Panc1 (cell line): ENCODE measurements at regions not wholly inside any gene's neighbourhood (a gene's known extent, or its start where the extent isn't known, plus 50 kb on each side); places are given as distances from the start of the nearest gene placed in this dataset.

Experiments
- ATAC-seq: fragments of 200-7000 bp; cut with Tn5 transposase; 2 replicates; pipeline ENCODE4 v1.9.1; 2020; ENCODE audit warnings: mild to moderate bottlenecking, moderate library complexity
- BruUV-seq: library from RNA; stranded (reverse); fragments of 400-500 nt; replicated peaks from 2 replicates; lab custom pipeline; 2021; lab: Mats Ljungman, UMichigan
- CTCF ChIA-PET: fragments of 300-600 bp; sonication (Branson Sonifier 250); formaldehyde crosslinking; loops from one replicate; lab custom pipeline; 2022; ENCODE audit warnings: antibody characterized with exemption; lab: Charles Lee
- POLR2A ChIA-PET: fragments of 300-600 bp; sonication (Branson Sonifier 250); formaldehyde crosslinking; loops from one replicate; lab custom pipeline; 2022; ENCODE audit warnings: antibody characterized with exemption; lab: Charles Lee
- DNase-seq: peaks from one replicate; pipeline ENCODE4 v3.0.0-alpha.2; 2010; ENCODE audit warnings: low read depth, low spot score
- H3K27ac ChIP-seq: 2 replicates; pipeline ENCODE4 v1.5.1; 2011; ENCODE audit warnings: mild to moderate bottlenecking, low read length, inconsistent platforms
- H3K27me3 ChIP-seq: fragments of 200-500 bp; sonication (Bioruptor generic); 2 replicates; pipeline ENCODE4 v1.6.0; 2014; ENCODE audit warnings: low read length, inconsistent platforms; ENCODE audit not compliant: control insufficient read depth, insufficient read depth
- H3K36me3 ChIP-seq: fragments of 200-500 bp; sonication (Bioruptor generic); 2 replicates; pipeline ENCODE4 v1.5.1; 2014; ENCODE audit warnings: inconsistent platforms, mild to moderate bottlenecking, low read length, moderate library complexity; ENCODE audit not compliant: control insufficient read depth, insufficient read depth
- H3K4me1 ChIP-seq: 2 replicates; pipeline ENCODE4 v1.5.1; 2011; ENCODE audit warnings: inconsistent platforms, mild to moderate bottlenecking, low read length, moderate library complexity; ENCODE audit not compliant: control insufficient read depth, insufficient read depth
- H3K4me3 ChIP-seq, 2 experiments: 2 replicates each; pipeline ENCODE4 v1.5.1; 2011 to 2012; ENCODE audit warnings: low read depth in 2 of 2, low read length in 2 of 2, mild to moderate bottlenecking in 2 of 2, inconsistent platforms in 1 of 2, moderate library complexity in 1 of 2
- H3K9me3 ChIP-seq: fragments of 200-500 bp; sonication (Bioruptor generic); 2 replicates; pipeline ENCODE4 v1.5.1; 2014; ENCODE audit warnings: low read depth, mild to moderate bottlenecking, inconsistent platforms, low read length, moderate library complexity; ENCODE audit not compliant: control insufficient read depth, insufficient read depth
- POLR2AphosphoS5 ChIP-seq: IDR thresholded peaks from 2 replicates; pipeline ENCODE4 v1.6.1; 2012; ENCODE audit warnings: mild to moderate bottlenecking, low read depth, low read length, moderate library complexity
- SIN3A ChIP-seq: IDR thresholded peaks from 2 replicates; pipeline ENCODE4 v1.6.1; 2012; ENCODE audit warnings: low read depth, mild to moderate bottlenecking, low read length, moderate library complexity, borderline replicate concordance; ENCODE audit not compliant: insufficient read depth
- TCF7L2 ChIP-seq: IDR thresholded peaks from 2 replicates; pipeline ENCODE4 v1.6.1; 2011; ENCODE audit warnings: mild to moderate bottlenecking, low read depth, low read length, inconsistent platforms
- in situ Hi-C: cut with HindIII; loops from 2 replicates; pipeline ENCODE4 v1.10.0; 2016; ENCODE audit warnings: low sequenced_read_pairs, low pct_unique_long_range_greater_than_20kb
- intact Hi-C: fragments of 100-400 bp; cut with micrococcal nuclease; formaldehyde crosslinking; loops from one replicate; pipeline ENCODE4 v1.10.0; 2022; ENCODE audit not compliant: unreplicated experiment
- TF ChIP-seq, protein P1 (sequence below), 2 experiments: IDR thresholded peaks; 2 replicates each; pipeline ENCODE4 v1.6.1; 2011 to 2012; ENCODE audit warnings: low read depth in 2 of 2, control low read depth in 1 of 2, low read length in 1 of 2, mild to moderate bottlenecking in 1 of 2, moderate library complexity in 1 of 2; ENCODE audit not compliant: insufficient read depth in 1 of 2
- TF ChIP-seq, protein P2 (sequence below): fragments of 450-650 bp; IDR thresholded peaks from 2 replicates; pipeline ENCODE4 v1.5.1; 2017; ENCODE audit warnings: mild to moderate bottlenecking

DNA sequence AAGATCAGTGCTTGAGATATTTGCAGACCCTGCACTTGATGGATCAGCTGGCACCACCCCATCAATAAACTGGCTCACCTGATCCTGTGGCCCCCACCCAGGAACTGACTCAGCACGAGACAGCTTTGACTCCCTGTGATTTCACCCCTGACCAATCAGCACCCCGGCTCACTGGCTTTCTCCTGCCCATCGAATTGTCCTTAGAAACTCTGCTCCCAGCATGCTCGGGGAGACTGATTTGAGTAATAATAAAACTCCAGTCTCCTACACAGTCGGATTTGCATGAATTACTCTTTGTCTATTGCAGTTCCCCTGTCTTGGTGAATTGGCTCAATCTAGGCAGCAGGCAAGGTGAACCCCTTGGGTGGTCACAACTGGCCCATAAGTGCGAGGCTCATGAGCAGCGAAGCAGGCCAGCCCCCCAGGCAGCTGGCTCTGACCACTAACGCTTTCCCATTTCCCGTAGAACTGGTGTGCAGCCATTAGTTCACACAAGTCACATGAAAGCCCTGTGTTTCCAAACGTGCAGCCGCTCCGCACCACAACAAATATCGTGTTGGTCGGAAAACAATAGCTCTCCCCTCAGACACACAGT lies 79.6 kb downstream of the RSPH3 start:
- ChIA-PET POLR2A (no interaction called here), CTCF (no interaction called here)
- BruUV-seq: no TSS peak
- Histone ChIP-seq H3K4me3 (no peak overlapping the region), H3K36me3 (no peaks in the 10 kb centered on the region), H3K9me3 (no peaks in the 10 kb centered on the region), H3K27ac (no peak overlapping the region), H3K27me3 (no peaks in the 10 kb centered on the region), H3K4me1 (peaks cover 4% of the 10 kb centered on the region; the same call in 1 of the 2 replicates)
- in situ Hi-C loops (no loop called here), intact Hi-C loops (no loop called here)
- TF ChIP-seq TCF7L2 (no peak), POLR2AphosphoS5 (no peak), SIN3A (no peak)
- TF ChIP-seq, protein P1, sequence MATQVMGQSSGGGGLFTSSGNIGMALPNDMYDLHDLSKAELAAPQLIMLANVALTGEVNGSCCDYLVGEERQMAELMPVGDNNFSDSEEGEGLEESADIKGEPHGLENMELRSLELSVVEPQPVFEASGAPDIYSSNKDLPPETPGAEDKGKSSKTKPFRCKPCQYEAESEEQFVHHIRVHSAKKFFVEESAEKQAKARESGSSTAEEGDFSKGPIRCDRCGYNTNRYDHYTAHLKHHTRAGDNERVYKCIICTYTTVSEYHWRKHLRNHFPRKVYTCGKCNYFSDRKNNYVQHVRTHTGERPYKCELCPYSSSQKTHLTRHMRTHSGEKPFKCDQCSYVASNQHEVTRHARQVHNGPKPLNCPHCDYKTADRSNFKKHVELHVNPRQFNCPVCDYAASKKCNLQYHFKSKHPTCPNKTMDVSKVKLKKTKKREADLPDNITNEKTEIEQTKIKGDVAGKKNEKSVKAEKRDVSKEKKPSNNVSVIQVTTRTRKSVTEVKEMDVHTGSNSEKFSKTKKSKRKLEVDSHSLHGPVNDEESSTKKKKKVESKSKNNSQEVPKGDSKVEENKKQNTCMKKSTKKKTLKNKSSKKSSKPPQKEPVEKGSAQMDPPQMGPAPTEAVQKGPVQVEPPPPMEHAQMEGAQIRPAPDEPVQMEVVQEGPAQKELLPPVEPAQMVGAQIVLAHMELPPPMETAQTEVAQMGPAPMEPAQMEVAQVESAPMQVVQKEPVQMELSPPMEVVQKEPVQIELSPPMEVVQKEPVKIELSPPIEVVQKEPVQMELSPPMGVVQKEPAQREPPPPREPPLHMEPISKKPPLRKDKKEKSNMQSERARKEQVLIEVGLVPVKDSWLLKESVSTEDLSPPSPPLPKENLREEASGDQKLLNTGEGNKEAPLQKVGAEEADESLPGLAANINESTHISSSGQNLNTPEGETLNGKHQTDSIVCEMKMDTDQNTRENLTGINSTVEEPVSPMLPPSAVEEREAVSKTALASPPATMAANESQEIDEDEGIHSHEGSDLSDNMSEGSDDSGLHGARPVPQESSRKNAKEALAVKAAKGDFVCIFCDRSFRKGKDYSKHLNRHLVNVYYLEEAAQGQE (IDR thresholded peaks at IDR 0.05; ENCODE audit: insufficient read depth in 1 of 2, low read depth in 2 of 2, low read length in 1 of 2): no peak
- TF ChIP-seq, protein P2, sequence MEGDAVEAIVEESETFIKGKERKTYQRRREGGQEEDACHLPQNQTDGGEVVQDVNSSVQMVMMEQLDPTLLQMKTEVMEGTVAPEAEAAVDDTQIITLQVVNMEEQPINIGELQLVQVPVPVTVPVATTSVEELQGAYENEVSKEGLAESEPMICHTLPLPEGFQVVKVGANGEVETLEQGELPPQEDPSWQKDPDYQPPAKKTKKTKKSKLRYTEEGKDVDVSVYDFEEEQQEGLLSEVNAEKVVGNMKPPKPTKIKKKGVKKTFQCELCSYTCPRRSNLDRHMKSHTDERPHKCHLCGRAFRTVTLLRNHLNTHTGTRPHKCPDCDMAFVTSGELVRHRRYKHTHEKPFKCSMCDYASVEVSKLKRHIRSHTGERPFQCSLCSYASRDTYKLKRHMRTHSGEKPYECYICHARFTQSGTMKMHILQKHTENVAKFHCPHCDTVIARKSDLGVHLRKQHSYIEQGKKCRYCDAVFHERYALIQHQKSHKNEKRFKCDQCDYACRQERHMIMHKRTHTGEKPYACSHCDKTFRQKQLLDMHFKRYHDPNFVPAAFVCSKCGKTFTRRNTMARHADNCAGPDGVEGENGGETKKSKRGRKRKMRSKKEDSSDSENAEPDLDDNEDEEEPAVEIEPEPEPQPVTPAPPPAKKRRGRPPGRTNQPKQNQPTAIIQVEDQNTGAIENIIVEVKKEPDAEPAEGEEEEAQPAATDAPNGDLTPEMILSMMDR: no peak
- ATAC-seq (no peak), DNase-seq (no peak)

DNA sequence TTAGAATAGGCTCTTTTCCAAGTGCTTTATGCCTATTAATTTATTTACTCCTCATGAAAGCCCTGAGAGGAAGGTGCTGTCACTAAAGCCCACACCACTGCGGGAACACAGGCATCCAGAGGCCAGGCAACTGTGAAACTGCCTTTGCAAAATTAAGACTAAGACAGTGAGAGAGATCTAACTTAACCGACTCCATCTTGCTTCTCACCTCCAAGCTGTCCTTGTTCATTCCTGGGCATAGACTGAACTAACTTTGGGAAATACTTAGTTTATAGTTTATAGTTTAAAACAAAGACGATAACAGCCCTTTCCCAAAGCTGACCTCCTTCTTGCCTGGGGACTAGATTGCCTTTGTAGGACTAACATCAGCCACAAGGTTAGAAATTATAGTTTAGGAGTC lies 80.1 kb downstream of the RSPH3 start:
- H3K27me3 ChIP-seq: no peaks in the 10 kb centered on the region
- no peak overlapping the region for H3K4me3 ChIP-seq
- no peaks in the 10 kb centered on the region for H3K9me3 ChIP-seq
- ATAC-seq (no peak), DNase-seq (no peak)
- in situ Hi-C loops: no loop called here
- TF ChIP-seq, protein P1 (IDR thresholded peaks at IDR 0.05; ENCODE audit: insufficient read depth in 1 of 2, low read depth in 2 of 2, low read length in 1 of 2): no peak
- TF ChIP-seq, protein P2: no peak
- TF ChIP-seq SIN3A: no peak
- TF ChIP-seq TCF7L2: no peak
- no peak for TF ChIP-seq POLR2AphosphoS5
- H3K36me3 ChIP-seq: no peaks in the 10 kb centered on the region
- CTCF ChIA-PET: interaction anchor here (0.7 kb wide), 1 partner anchor 362 kb away, joined by 5 read pairs; no protein-coding TSS in a partner anchor
- H3K27ac ChIP-seq: no peak overlapping the region
- intact Hi-C loops: no loop called here
- no TSS peak for BruUV-seq
- POLR2A ChIA-PET: no interaction called here
- H3K4me1 ChIP-seq: peaks cover 4% of the 10 kb centered on the region; the same call in 1 of the 2 replicates
